ENCODE measurements at regions not wholly inside any gene's neighbourhood (a gene's known extent, or its start where the extent isn't known, plus 50 kb on each side); places are given as distances from the start of the nearest gene placed in this dataset.

DNA sequence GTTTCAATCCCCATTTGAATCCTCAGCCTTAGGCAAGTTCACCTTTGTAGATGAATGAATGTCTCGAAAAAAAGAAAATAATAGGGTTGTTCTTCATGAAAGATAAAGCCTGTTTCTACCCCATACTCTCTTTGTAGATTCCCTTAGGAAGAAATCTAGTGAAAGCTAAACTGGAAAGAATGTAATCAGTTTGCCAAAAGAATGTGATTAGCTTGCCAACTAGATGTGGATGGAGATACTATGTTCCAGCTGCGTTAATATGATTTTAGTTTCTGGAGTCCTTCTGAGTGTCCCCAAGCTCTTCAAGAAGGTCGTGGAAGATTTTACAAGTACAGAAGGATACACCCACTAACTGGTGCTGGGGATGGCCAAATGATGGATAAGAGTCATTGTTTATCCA, 162.3 kb upstream of the EDNRA start:
- Histone ChIP-seq H2BK120ac (ENCODE audit: low read depth, low read length) (no peak overlapping the region), H3K4ac (ENCODE audit: low read length) (no peak overlapping the region), H4K8ac (ENCODE audit: low read depth, low read length) (no peak overlapping the region), H3K9ac (ENCODE audit: low read depth, low read length, poor library complexity) (no peak overlapping the region), H3K14ac (ENCODE audit: low read length) (no peak overlapping the region), H2BK5ac (ENCODE audit: low read length) (no peak overlapping the region), H3K4me2 (ENCODE audit: insufficient read depth, low read length, poor library complexity, severe bottlenecking) (no peak overlapping the region), H2AFZ (ENCODE audit: low read length) (no peak overlapping the region), H2BK15ac (ENCODE audit: low read length) (no peak overlapping the region), H3K18ac (ENCODE audit: low read length) (no peak overlapping the region), H3K36me3 (replicated peaks in 1 of 2; ENCODE audit: control insufficient read depth in 2 of 2, insufficient read depth in 2 of 2, low read length in 2 of 2) (no peaks in the 10 kb centered on the region), H3K27me3 (ENCODE audit: control insufficient read depth in 3 of 3, insufficient read depth in 3 of 3, low read depth in 1 of 3, low read length in 3 of 3) (no peaks in the 10 kb centered on the region), H3K4me3 (ENCODE audit: low read length in 2 of 2) (no peak overlapping the region), H2AK5ac (ENCODE audit: low read depth, low read length) (no peak overlapping the region), H2BK12ac (ENCODE audit: low read length) (no peak overlapping the region), H3K79me1 (ENCODE audit: low read depth, low read length) (no peaks in the 10 kb centered on the region), H3K9me3 (replicated peaks in 1 of 2; ENCODE audit: control insufficient read depth in 2 of 2, insufficient read depth in 1 of 2, low read depth in 1 of 2, low read length in 2 of 2) (no peaks in the 10 kb centered on the region), H3K23ac (ENCODE audit: low read depth, low read length, poor library complexity) (no peak overlapping the region), H3K4me1 (ENCODE audit: control insufficient read depth in 2 of 2, insufficient read depth in 1 of 2, low read depth in 1 of 2, low read length in 2 of 2) (no peaks in the 10 kb centered on the region), H4K91ac (ENCODE audit: low read depth, low read length, poor library complexity) (no peak overlapping the region), H3K27ac (replicated peaks; ENCODE audit: low read length) (no peak overlapping the region)
- no CpG with 5 or more reads among the region's 3 CpGs for WGBS, 2 donors (ENCODE audit: extremely low coverage in 2 of 2, insufficient read length in 2 of 2, insufficient replicate concordance in 1 of 2)
- DNase-seq (ENCODE audit: low spot score), result no peak

GRCh38 chr4:147325571-147325981, 155.3 kb upstream of the EDNRA start:
- WGBS, 2 donors (ENCODE audit: extremely low coverage in 2 of 2, insufficient read length in 2 of 2, insufficient replicate concordance in 1 of 2), result no CpG with 5 or more reads among the region's 3 CpGs
- DNase-seq (ENCODE audit: low spot score), result no peak
- no peak overlapping the region for H2AK5ac ChIP-seq (ENCODE audit: low read depth, low read length)

DNA sequence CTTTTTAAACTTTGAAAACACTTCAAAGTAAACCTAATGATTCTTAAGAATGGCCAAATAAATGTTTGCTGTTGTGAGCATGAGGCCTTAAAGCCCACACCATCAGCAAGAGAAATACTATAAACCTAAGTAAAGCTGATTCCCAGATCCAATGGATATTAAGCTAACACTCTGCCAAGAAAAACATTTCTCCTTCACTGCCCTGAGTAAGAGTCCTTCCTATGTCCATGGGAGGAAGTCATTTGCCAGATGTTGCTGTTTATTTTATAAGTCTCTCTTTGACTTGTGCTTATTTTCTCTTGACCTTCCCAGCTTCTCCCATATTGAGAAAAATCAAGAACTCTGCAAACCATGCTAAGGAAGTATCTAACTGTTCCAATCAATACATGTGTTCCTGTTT, 154.3 kb upstream of the EDNRA start:
- no peak overlapping the region for H2BK12ac ChIP-seq (ENCODE audit: low read length)
- no peak overlapping the region for H2BK5ac ChIP-seq (ENCODE audit: low read length)
- DNase-seq (ENCODE audit: low spot score), result no peak
- no peaks in the 10 kb centered on the region for H3K36me3 ChIP-seq (replicated peaks in 1 of 2; ENCODE audit: control insufficient read depth in 2 of 2, insufficient read depth in 2 of 2, low read length in 2 of 2)
- H3K4me2 ChIP-seq (ENCODE audit: insufficient read depth, low read length, poor library complexity, severe bottlenecking), result no peak overlapping the region
- H3K27me3 ChIP-seq (ENCODE audit: control insufficient read depth in 3 of 3, insufficient read depth in 3 of 3, low read depth in 1 of 3, low read length in 3 of 3), result no peaks in the 10 kb centered on the region
- H3K4ac ChIP-seq (ENCODE audit: low read length), result no peak overlapping the region
- no peak overlapping the region for H3K23ac ChIP-seq (ENCODE audit: low read depth, low read length, poor library complexity)
- peaks cover 0 to 4% of the 10 kb centered on the region in 2 donors for H3K4me1 ChIP-seq (ENCODE audit: control insufficient read depth in 2 of 2, insufficient read depth in 1 of 2, low read depth in 1 of 2, low read length in 2 of 2)
- no peak overlapping the region for H3K27ac ChIP-seq (replicated peaks; ENCODE audit: low read length)
- H3K9ac ChIP-seq (ENCODE audit: low read depth, low read length, poor library complexity), result no peak overlapping the region
- H3K18ac ChIP-seq (ENCODE audit: low read length), result no peak overlapping the region
- H2AFZ ChIP-seq (ENCODE audit: low read length), result no peak overlapping the region
- no peak overlapping the region for H2BK120ac ChIP-seq (ENCODE audit: low read depth, low read length)
- no peaks in the 10 kb centered on the region for H3K79me1 ChIP-seq (ENCODE audit: low read depth, low read length)
- H2BK15ac ChIP-seq (ENCODE audit: low read length), result no peak overlapping the region
- H4K91ac ChIP-seq (ENCODE audit: low read depth, low read length, poor library complexity), result no peak overlapping the region
- no peak overlapping the region for H2AK5ac ChIP-seq (ENCODE audit: low read depth, low read length)
- H4K8ac ChIP-seq (ENCODE audit: low read depth, low read length), result no peak overlapping the region
- no peaks in the 10 kb centered on the region for H3K9me3 ChIP-seq (replicated peaks in 1 of 2; ENCODE audit: control insufficient read depth in 2 of 2, insufficient read depth in 1 of 2, low read depth in 1 of 2, low read length in 2 of 2)
- H3K14ac ChIP-seq (ENCODE audit: low read length), result no peak overlapping the region
- H3K4me3 ChIP-seq (ENCODE audit: low read length in 2 of 2), result no peak overlapping the region

More at GRCh38 chr4:147325571-147325981, 155.3 kb upstream of the EDNRA start:
- Histone ChIP-seq H3K27ac (replicated peaks; ENCODE audit: low read length) (no peak overlapping the region), H2AFZ (ENCODE audit: low read length) (no peak overlapping the region), H2BK15ac (ENCODE audit: low read length) (no peak overlapping the region), H2BK120ac (ENCODE audit: low read depth, low read length) (no peak overlapping the region), H3K4me2 (ENCODE audit: insufficient read depth, low read length, poor library complexity, severe bottlenecking) (no peak overlapping the region), H4K8ac (ENCODE audit: low read depth, low read length) (no peak overlapping the region), H2BK12ac (ENCODE audit: low read length) (no peak overlapping the region), H3K36me3 (replicated peaks in 1 of 2; ENCODE audit: control insufficient read depth in 2 of 2, insufficient read depth in 2 of 2, low read length in 2 of 2) (no peaks in the 10 kb centered on the region), H3K23ac (ENCODE audit: low read depth, low read length, poor library complexity) (no peak overlapping the region), H3K9me3 (replicated peaks in 1 of 2; ENCODE audit: control insufficient read depth in 2 of 2, insufficient read depth in 1 of 2, low read depth in 1 of 2, low read length in 2 of 2) (no peaks in the 10 kb centered on the region), H3K4me1 (ENCODE audit: control insufficient read depth in 2 of 2, insufficient read depth in 1 of 2, low read depth in 1 of 2, low read length in 2 of 2) (peaks cover 0 to 4% of the 10 kb centered on the region in 2 donors), H3K9ac (ENCODE audit: low read depth, low read length, poor library complexity) (no peak overlapping the region), H3K79me1 (ENCODE audit: low read depth, low read length) (no peaks in the 10 kb centered on the region), H2BK5ac (ENCODE audit: low read length) (no peak overlapping the region), H4K91ac (ENCODE audit: low read depth, low read length, poor library complexity) (no peak overlapping the region), H3K4me3 (ENCODE audit: low read length in 2 of 2) (no peak overlapping the region), H3K18ac (ENCODE audit: low read length) (no peak overlapping the region), H3K14ac (ENCODE audit: low read length) (no peak overlapping the region), H3K4ac (ENCODE audit: low read length) (no peak overlapping the region), H3K27me3 (ENCODE audit: control insufficient read depth in 3 of 3, insufficient read depth in 3 of 3, low read depth in 1 of 3, low read length in 3 of 3) (no peaks in the 10 kb centered on the region)

DNA sequence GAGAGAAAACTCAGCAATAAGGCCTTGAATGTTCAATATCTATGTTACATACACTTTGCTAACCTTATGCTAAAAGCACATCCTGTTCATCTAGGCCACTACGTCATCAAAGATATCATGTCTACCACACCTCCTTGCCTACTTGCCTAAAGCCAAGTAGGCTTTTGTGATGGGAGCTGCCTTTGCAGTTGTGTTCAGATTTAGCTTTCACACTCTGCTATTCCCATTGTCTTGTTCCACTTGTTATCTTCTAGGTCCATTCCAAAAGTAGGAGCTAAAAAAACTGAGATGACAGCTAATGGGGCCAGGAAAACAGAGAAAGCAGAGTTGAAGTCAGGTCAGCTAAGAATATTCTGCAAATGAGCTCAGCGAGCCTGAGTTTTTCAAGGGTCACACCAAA, 153.6 kb upstream of the EDNRA start:
- Histone ChIP-seq H3K4ac (ENCODE audit: low read length) (no peak overlapping the region), H2BK5ac (ENCODE audit: low read length) (no peak overlapping the region), H3K79me1 (ENCODE audit: low read depth, low read length) (no peaks in the 10 kb centered on the region), H2BK12ac (ENCODE audit: low read length) (no peak overlapping the region), H2BK120ac (ENCODE audit: low read depth, low read length) (no peak overlapping the region), H2AK5ac (ENCODE audit: low read depth, low read length) (no peak overlapping the region), H3K4me1 (ENCODE audit: control insufficient read depth in 2 of 2, insufficient read depth in 1 of 2, low read depth in 1 of 2, low read length in 2 of 2) (peaks cover 0 to 4% of the 10 kb centered on the region in 2 donors), H3K27me3 (ENCODE audit: control insufficient read depth in 3 of 3, insufficient read depth in 3 of 3, low read depth in 1 of 3, low read length in 3 of 3) (no peaks in the 10 kb centered on the region), H3K4me2 (ENCODE audit: insufficient read depth, low read length, poor library complexity, severe bottlenecking) (no peak overlapping the region), H2AFZ (ENCODE audit: low read length) (no peak overlapping the region), H3K9ac (ENCODE audit: low read depth, low read length, poor library complexity) (no peak overlapping the region), H3K14ac (ENCODE audit: low read length) (no peak overlapping the region), H3K9me3 (replicated peaks in 1 of 2; ENCODE audit: control insufficient read depth in 2 of 2, insufficient read depth in 1 of 2, low read depth in 1 of 2, low read length in 2 of 2) (no peaks in the 10 kb centered on the region), H3K23ac (ENCODE audit: low read depth, low read length, poor library complexity) (no peak overlapping the region), H4K91ac (ENCODE audit: low read depth, low read length, poor library complexity) (no peak overlapping the region), H4K8ac (ENCODE audit: low read depth, low read length) (no peak overlapping the region), H3K18ac (ENCODE audit: low read length) (no peak overlapping the region), H3K4me3 (ENCODE audit: low read length in 2 of 2) (no peak overlapping the region), H3K36me3 (replicated peaks in 1 of 2; ENCODE audit: control insufficient read depth in 2 of 2, insufficient read depth in 2 of 2, low read length in 2 of 2) (no peaks in the 10 kb centered on the region), H3K27ac (replicated peaks; ENCODE audit: low read length) (no peak overlapping the region), H2BK15ac (ENCODE audit: low read length) (no peak overlapping the region)
- DNase-seq (ENCODE audit: low spot score), result no peak
- WGBS, 2 donors (ENCODE audit: extremely low coverage in 2 of 2, insufficient read length in 2 of 2, insufficient replicate concordance in 1 of 2), result no CpG with 5 or more reads among the region's 2 CpGs

All from neuronal stem cell (in vitro differentiated cells).